SK-N-SH (cell line): ENCODE measurements at regions not wholly inside any gene's neighbourhood (a gene's known extent, or its start where the extent isn't known, plus 50 kb on each side); places are given as distances from the start of the nearest gene placed in this dataset.
A peak's percentile ranks its signal among the peaks of the same experiment; 100 is the strongest.

Experiments
- CTCF ChIA-PET: fragments of 300-600, 350-600 bp; formaldehyde crosslinking; extraction: SDS; loops from one replicate; lab custom pipeline; 2021; lab: Yijun Ruan, JAX
- POLR2A ChIA-PET: fragments of 350-600 bp; sonication (Branson Sonifier 250); formaldehyde crosslinking; extraction: SDS; loops from one replicate; lab custom pipeline; 2020; ENCODE audit warnings: antibody characterized with exemption, inconsistent platforms; lab: Yijun Ruan, JAX
- DNase-seq: peaks from one replicate; pipeline ENCODE4 v3.0.0; 2012
- H2AFZ ChIP-seq: fragments of 200-600 bp; sonication (generic); 2 replicates; pipeline ENCODE4 v1.8.1; 2016; ENCODE audit warnings: antibody characterized with exemption, mild to moderate bottlenecking, low read depth
- H3F3A ChIP-seq: fragments of 200-600 bp; sonication (generic); replicated peaks from 2 replicates; pipeline ENCODE3; 2016; ENCODE audit warnings: antibody characterized with exemption, mild to moderate bottlenecking; ENCODE audit not compliant: insufficient read depth
- H3K27ac ChIP-seq, 2 experiments: fragments of 200-500 bp in 1 of 2; fragments of 200-600 bp in 1 of 2; sonication (Bioruptor generic) in 1 of 2; sonication (generic), shearing (Covaris generic) in 1 of 2; 2 replicates each; pipeline versions ENCODE4 v1.5.1 to v1.6.1; 2014 to 2016; ENCODE audit warnings: low read depth in 2 of 2, inconsistent platforms in 1 of 2, low read length in 1 of 2, mild to moderate bottlenecking in 1 of 2, mixed read lengths in 1 of 2
- H3K27me3 ChIP-seq: fragments of 200-600 bp; sonication (generic), shearing (Covaris generic); 2 replicates; pipeline ENCODE4 v1.6.1; 2016; ENCODE audit warnings: mixed run types; ENCODE audit not compliant: insufficient read depth
- H3K36me3 ChIP-seq, 2 experiments: fragments of 200-500 bp in 1 of 2; fragments of 200-600 bp in 1 of 2; sonication (Bioruptor generic) in 1 of 2; sonication (generic) in 1 of 2; replicated peaks in 1 of 2; 2 replicates each; pipeline versions ENCODE3 to v1.5.1; 2014 to 2016; ENCODE audit warnings: low read length in 1 of 2, mild to moderate bottlenecking in 1 of 2; ENCODE audit not compliant: insufficient read depth in 2 of 2, control insufficient read depth in 1 of 2
- H3K4me1 ChIP-seq, 2 experiments: fragments of 200-500 bp in 1 of 2; fragments of 200-600 bp in 1 of 2; sonication (Bioruptor generic) in 1 of 2; sonication (generic), shearing (Covaris generic) in 1 of 2; 2 replicates each; pipeline versions ENCODE4 v1.5.1 to v1.6.1; 2014 to 2016; ENCODE audit warnings: low read depth in 1 of 2, low read length in 1 of 2, mixed run types in 1 of 2; ENCODE audit not compliant: insufficient read depth in 2 of 2, control insufficient read depth in 1 of 2
- H3K4me2 ChIP-seq: fragments of 200-600 bp; sonication (generic), shearing (Covaris generic); 2 replicates; pipeline ENCODE4 v1.6.1; 2017; ENCODE audit warnings: mixed run types
- H3K4me3 ChIP-seq, 2 experiments: fragments of 200-500 bp in 1 of 2; fragments of 200-600 bp in 1 of 2; sonication (Bioruptor generic) in 1 of 2; sonication (generic), shearing (Covaris generic) in 1 of 2; 2 replicates each; pipeline versions ENCODE4 v1.5.1 to v1.8.1; 2014 to 2016; ENCODE audit warnings: low read depth in 2 of 2, inconsistent platforms in 1 of 2, low read length in 1 of 2, mild to moderate bottlenecking in 1 of 2, mixed read lengths in 1 of 2, moderate library complexity in 1 of 2
- H3K79me2 ChIP-seq: fragments of 200-600 bp; sonication (generic); 2 replicates; pipeline ENCODE4 v1.8.1; 2017; ENCODE audit warnings: mild to moderate bottlenecking; ENCODE audit not compliant: insufficient read depth
- H3K9ac ChIP-seq: fragments of 200-600 bp; sonication (generic); 2 replicates; pipeline ENCODE4 v1.6.1; 2017; ENCODE audit warnings: mixed run types
- H3K9me2 ChIP-seq: fragments of 200-600 bp; sonication (generic); 2 replicates; pipeline ENCODE4 v1.6.1; 2017; ENCODE audit warnings: mixed run types
- H3K9me3 ChIP-seq: fragments of 200-600 bp; sonication (generic); 2 replicates; pipeline ENCODE4 v1.6.1; 2017; ENCODE audit warnings: mixed run types, mild to moderate bottlenecking, moderate library complexity
- H4K20me1 ChIP-seq: fragments of 200-600 bp; sonication (generic); 2 replicates; pipeline ENCODE4 v1.6.1; 2017; ENCODE audit warnings: mild to moderate bottlenecking, mixed run types; ENCODE audit not compliant: insufficient read depth
- CHD2 ChIP-seq: fragments of 150-350 bp; IDR thresholded peaks from 2 replicates; pipeline ENCODE4 v1.6.1; 2018; ENCODE audit warnings: low read length; ENCODE audit not compliant: partially characterized antibody
- CTCF ChIP-seq: fragments of 200-600 bp; sonication (generic); IDR thresholded peaks from 2 replicates; pipeline ENCODE4 v1.6.1; 2017; ENCODE audit warnings: antibody characterized with exemption, mild to moderate bottlenecking, moderate library complexity
- ELF1 ChIP-seq: IDR thresholded peaks from 2 replicates; pipeline ENCODE4 v1.4.0; 2012
- FOSL2 ChIP-seq: IDR thresholded peaks from 2 replicates; pipeline ENCODE4 v1.4.0; 2012; ENCODE audit warnings: low read depth, mild to moderate bottlenecking, moderate library complexity, borderline replicate concordance
- MXI1 ChIP-seq: IDR thresholded peaks from 2 replicates; pipeline ENCODE4 v1.6.1; 2012; ENCODE audit warnings: mild to moderate bottlenecking, low read depth, low read length, improper control_type of control experiment
- NRF1 ChIP-seq: IDR thresholded peaks from 2 replicates; pipeline ENCODE4 v1.6.1; 2012; ENCODE audit warnings: low read depth, mild to moderate bottlenecking, low read length
- REST ChIP-seq: IDR thresholded peaks from 2 replicates; pipeline ENCODE4 v1.6.1; 2012; ENCODE audit warnings: mild to moderate bottlenecking, low read depth, low read length, moderate library complexity
- TAF1 ChIP-seq: IDR thresholded peaks from 2 replicates; pipeline ENCODE4 v1.6.1; 2012; ENCODE audit warnings: low read depth, mild to moderate bottlenecking, low read length, moderate library complexity, borderline replicate concordance
- USF1 ChIP-seq: IDR thresholded peaks from 2 replicates; pipeline ENCODE4 v1.4.0; 2012; ENCODE audit warnings: low read depth, borderline replicate concordance
- USF2 ChIP-seq: fragments of 150-350 bp; IDR thresholded peaks from 2 replicates; pipeline ENCODE4 v1.6.1; 2017; ENCODE audit warnings: antibody characterized with exemption, low read length, low read depth, borderline replicate concordance

- Histone ChIP-seq H3K36me3 (no peaks in the 10 kb centered on the region), H4K20me1 (no peaks in the 10 kb centered on the region), H3K9ac (no peak overlapping the region), H3K9me2 (no peaks in the 10 kb centered on the region), H3K4me1 (0 out of 4 replicates have a peak, but pooled peaks cover 0 to under 1% of the 10 kb centered on the region in 2 experiments), H3K79me2 (no peaks in the 10 kb centered on the region), H3K4me2 (no peak overlapping the region), H3K27me3 (no peaks in the 10 kb centered on the region), H3K9me3 (no peaks in the 10 kb centered on the region), H3F3A (no peaks in the 10 kb centered on the region), H3K27ac (peak overlapping the region in 1 of 2 experiments; percentile 47; a peak in 2 of 4 replicates), H2AFZ (no peak overlapping the region), H3K4me3 (no peak overlapping the region)
- TF ChIP-seq CHD2 (no peak), TAF1 (no peak), MXI1 (no peak), ELF1 (no peak)
- ChIA-PET POLR2A (no interaction called here), CTCF (interaction anchor here (1.3 kb wide), 1 partner anchor 9 kb away, joined by 3 read pairs; no protein-coding TSS in a partner anchor)
- DNase-seq, result no peak
Measured at GRCh38 chr21:28508126-28508525, 484.6 kb downstream of the LTN1 start.

- Histone ChIP-seq H3K79me2 (no peaks in the 10 kb centered on the region), H3K9me3 (no peaks in the 10 kb centered on the region), H3F3A (no peaks in the 10 kb centered on the region), H2AFZ (no peak overlapping the region), H3K4me2 (no peak overlapping the region), H3K4me3 (no peak overlapping the region), H3K9me2 (no peaks in the 10 kb centered on the region), H4K20me1 (no peaks in the 10 kb centered on the region), H3K9ac (no peak overlapping the region), H3K4me1 (no peaks in the 10 kb centered on the region; a peak in 1 of 4 replicates), H3K27ac (no peak overlapping the region), H3K36me3 (no peaks in the 10 kb centered on the region), H3K27me3 (no peaks in the 10 kb centered on the region)
- no peak for DNase-seq
- ChIA-PET POLR2A (no interaction called here), CTCF (interaction anchor here (1.0 kb wide), 1 partner anchor 8 kb away, joined by 3 read pairs; no protein-coding TSS in a partner anchor)
- TF ChIP-seq USF1, result no peak
- no peak for TF ChIP-seq CTCF
- no peak for TF ChIP-seq NRF1
- no peak for TF ChIP-seq USF2
- no peak for TF ChIP-seq REST
- TF ChIP-seq FOSL2, result no peak
Measured at GRCh38 chr21:28496517-28496916, 496.2 kb downstream of the LTN1 start.
